ENCODE measurements at regions not wholly inside any gene's neighbourhood (a gene's known extent, or its start where the extent isn't known, plus 50 kb on each side); places are given as distances from the start of the nearest gene placed in this dataset.

GRCh38 chr3:185309302-185309701 is 53.6 kb upstream of the MAP3K13 start (continued):
- TF ChIP-seq MTF1 (CRISPR knock-in tag; IDR thresholded peaks at IDR 0.05) (no peak), SOX6 (IDR thresholded peaks at IDR 0.05) (no peak), SOX6 (CRISPR knock-in tag; IDR thresholded peaks at IDR 0.05) (peak; percentile 73), HNF1A (IDR thresholded peaks at IDR 0.05; ENCODE audit: low read depth) (no peak), HNF1A (CRISPR knock-in tag; IDR thresholded peaks at IDR 0.05; ENCODE audit: borderline replicate concordance) (no peak), THRA (CRISPR knock-in tag; IDR thresholded peaks at IDR 0.05; ENCODE audit: borderline replicate concordance) (no peak; the same call in 1 of the 2 replicates), E2F1 (CRISPR knock-in tag; IDR thresholded peaks at IDR 0.05) (no peak), ZNF747 (CRISPR knock-in tag; IDR thresholded peaks at IDR 0.05; ENCODE audit: borderline replicate concordance) (no peak), ZNF619 (CRISPR knock-in tag; IDR thresholded peaks at IDR 0.05) (no peak), ZNF282 (IDR thresholded peaks at IDR 0.05; ENCODE audit: partially characterized antibody) (no peak), CEBPG (CRISPR knock-in tag; IDR thresholded peaks at IDR 0.05) (no peak), RBFOX2 (IDR thresholded peaks at IDR 0.05; ENCODE audit: low read depth, low read length) (no peak), CTCF (CRISPR knock-in tag; IDR thresholded peaks at IDR 0.05) (no peak), TSC22D2 (CRISPR knock-in tag; IDR thresholded peaks at IDR 0.05; ENCODE audit: borderline replicate concordance) (no peak), ZNF567 (CRISPR knock-in tag; IDR thresholded peaks at IDR 0.05; ENCODE audit: borderline replicate concordance) (no peak), CCAR2 (optimal IDR thresholded peaks at IDR 0.05; ENCODE audit: low read depth, low read length) (no peak), ZNF792 (CRISPR knock-in tag; IDR thresholded peaks at IDR 0.05) (no peak), ZBTB44 (CRISPR knock-in tag; IDR thresholded peaks at IDR 0.05) (no peak), ZUFSP (CRISPR knock-in tag; IDR thresholded peaks at IDR 0.05; ENCODE audit: borderline replicate concordance) (no peak), ZSCAN20 (CRISPR knock-in tag; IDR thresholded peaks at IDR 0.05; ENCODE audit: borderline replicate concordance) (no peak)

Data from HepG2 (cell line).